ENCODE measurements at regions not wholly inside any gene's neighbourhood (a gene's known extent, or its start where the extent isn't known, plus 50 kb on each side); places are given as distances from the start of the nearest gene placed in this dataset.
"Not testable (repeated sequence)": the region's sequence is repeated elsewhere in the genome, so short reads cannot be mapped to it uniquely, and the experiment has no call there.

- DNase-seq (ENCODE audit: low read depth): not testable (repeated sequence)
Observed at GRCh38 chr1:144516172-144516571, 54.7 kb upstream of the NBPF15 start.

- not testable (repeated sequence) for DNase-seq (ENCODE audit: low read depth)
Observed at GRCh38 chr1:144516906-144517305, 55.4 kb upstream of the NBPF15 start.

GRCh38 chr1:144518439-144518838 lies 57.0 kb upstream of the NBPF15 start:
- not testable (repeated sequence) for DNase-seq (ENCODE audit: low read depth)

- not testable (repeated sequence) for DNase-seq (ENCODE audit: low read depth)
Observed at GRCh38 chr1:144519528-144520189, 58.2 kb upstream of the NBPF15 start.

GRCh38 chr1:144523661-144524407 lies 62.4 kb upstream of the NBPF15 start:
- peak; percentile 51 for DNase-seq (ENCODE audit: low read depth)

GRCh38 chr1:144532156-144532607 lies 60.5 kb upstream of the PPIAL4F start:
- not testable (repeated sequence) for DNase-seq (ENCODE audit: low read depth)

- not testable (repeated sequence) for DNase-seq (ENCODE audit: low read depth)
Observed at GRCh38 chr1:144533480-144533879, 59.2 kb upstream of the PPIAL4F start.

GRCh38 chr1:144534286-144534685 lies 58.4 kb upstream of the PPIAL4F start:
- not testable (repeated sequence) for DNase-seq (ENCODE audit: low read depth)

- DNase-seq (ENCODE audit: low read depth): not testable (repeated sequence)
Observed at GRCh38 chr1:144536677-144537076, 56.0 kb upstream of the PPIAL4F start.

- not testable (repeated sequence) for DNase-seq (ENCODE audit: low read depth)
Observed at GRCh38 chr1:144537234-144537633, 55.5 kb upstream of the PPIAL4F start.

GRCh38 chr1:144538736-144539135 lies 54.0 kb upstream of the PPIAL4F start:
- DNase-seq (ENCODE audit: low read depth): not testable (repeated sequence)

- not testable (repeated sequence) for DNase-seq (ENCODE audit: low read depth)
Observed at GRCh38 chr1:144539191-144539960, 53.3 kb upstream of the PPIAL4F start.

All from fibroblast of gingiva (primary cell).